Body of pancreas (tissue), 4 donors: ENCODE measurements at regions not wholly inside any gene's neighbourhood (a gene's known extent, or its start where the extent isn't known, plus 50 kb on each side); places are given as distances from the start of the nearest gene placed in this dataset.

Source experiments
- ATAC-seq: fragments of 150-250 bp; one replicate; pipeline ENCODE4 v1.9.1; 2016
- DNase-seq, 4 donors: peaks; one replicate each; pipeline ENCODE4 v3.0.0-alpha.2; 2019
- H3K27ac ChIP-seq, 4 donors: fragments of 200-600 bp; sonication (generic); 1 replicate in 3 of 4; 2 replicates in 1 of 4; pipeline versions ENCODE4 v1.5.1 to v1.6.1; 2016 to 2019; ENCODE audit warnings: mild to moderate bottlenecking in 1 of 4, mixed read lengths in 1 of 4, moderate library complexity in 1 of 4
- H3K27me3 ChIP-seq, 2 donors: fragments of 200-600 bp; sonication (generic); one replicate each; pipeline ENCODE4 v1.6.0; 2016; ENCODE audit warnings: mild to moderate bottlenecking in 1 of 2
- H3K36me3 ChIP-seq, 2 donors: fragments of 200-600 bp; sonication (generic); replicated peaks in 1 of 2; 2 replicates each; pipeline ENCODE4 v1.5.1; 2016; ENCODE audit warnings: low read depth in 2 of 2; ENCODE audit not compliant: insufficient read depth in 1 of 2
- H3K4me1 ChIP-seq: fragments of 200-600 bp; sonication (generic); one replicate; pipeline ENCODE4 v1.6.0; 2016
- H3K4me3 ChIP-seq, 2 donors: fragments of 200-600 bp; sonication (generic); 1 replicate in 1 of 2; 2 replicates in 1 of 2; pipeline ENCODE4 v1.5.1; 2016 to 2019
- H3K9me3 ChIP-seq, 3 donors: fragments of 200-600 bp; sonication (generic); 1 replicate in 2 of 3; 2 replicates in 1 of 3; pipeline ENCODE4 v1.5.1; 2016
- POLR2A ChIP-seq, 3 donors: fragments of 450-650 bp; IDR thresholded peaks; one replicate each; pipeline ENCODE4 v1.6.1; 2016; ENCODE audit warnings: antibody characterized with exemption in 3 of 3, mild to moderate bottlenecking in 2 of 3
- WGBS, 2 donors: methylation state at CpG; one replicate each; pipeline ENCODE4 v1.1.5; 2017; 5-methylcytosine and 5-hydroxymethylcytosine counted together
- intact Hi-C: fragments of 100-400 bp; cut with DNase I; formaldehyde crosslinking; loops from one replicate; pipeline ENCODE4 v1.15.1; 2023
- TF ChIP-seq, protein P1 (sequence below), 7 experiments: fragments of 450-650 bp in 4 of 7; fragments of 200-600 bp in 3 of 7; sonication (generic) in 3 of 7; IDR thresholded peaks; one replicate each; pipeline ENCODE4 v1.5.1; 2016 to 2019; ENCODE audit warnings: antibody characterized with exemption in 7 of 7

DNA sequence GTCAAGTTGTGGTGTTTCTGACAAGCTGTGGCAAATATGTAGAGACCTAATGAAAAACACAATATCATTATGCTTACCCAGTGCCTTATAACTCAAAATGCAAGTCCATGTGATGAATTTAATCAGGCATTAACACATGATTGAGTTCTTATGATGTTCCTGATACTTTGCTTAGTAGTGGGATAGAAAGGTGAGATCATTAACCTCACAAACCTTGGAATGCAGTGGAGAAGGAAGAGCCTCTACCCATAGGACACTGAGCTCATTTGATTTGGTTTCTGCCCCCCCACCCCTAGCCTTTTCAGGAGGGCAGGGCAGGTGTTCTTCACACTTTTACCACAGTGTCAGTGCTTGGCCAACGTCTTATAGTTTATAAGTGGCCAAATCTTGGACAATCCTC is 683.6 kb upstream of the CPEB2 start:
- Histone ChIP-seq H3K27me3 (no peaks in the 10 kb centered on the region), H3K4me1 (no peaks in the 10 kb centered on the region), H3K4me3 (no peak overlapping the region), H3K36me3 (no peaks in the 10 kb centered on the region), H3K9me3 (no peaks in the 10 kb centered on the region), H3K27ac (no peak overlapping the region)
- intact Hi-C loops = no loop called here
- no peak for DNase-seq
- TF ChIP-seq, protein P1, sequence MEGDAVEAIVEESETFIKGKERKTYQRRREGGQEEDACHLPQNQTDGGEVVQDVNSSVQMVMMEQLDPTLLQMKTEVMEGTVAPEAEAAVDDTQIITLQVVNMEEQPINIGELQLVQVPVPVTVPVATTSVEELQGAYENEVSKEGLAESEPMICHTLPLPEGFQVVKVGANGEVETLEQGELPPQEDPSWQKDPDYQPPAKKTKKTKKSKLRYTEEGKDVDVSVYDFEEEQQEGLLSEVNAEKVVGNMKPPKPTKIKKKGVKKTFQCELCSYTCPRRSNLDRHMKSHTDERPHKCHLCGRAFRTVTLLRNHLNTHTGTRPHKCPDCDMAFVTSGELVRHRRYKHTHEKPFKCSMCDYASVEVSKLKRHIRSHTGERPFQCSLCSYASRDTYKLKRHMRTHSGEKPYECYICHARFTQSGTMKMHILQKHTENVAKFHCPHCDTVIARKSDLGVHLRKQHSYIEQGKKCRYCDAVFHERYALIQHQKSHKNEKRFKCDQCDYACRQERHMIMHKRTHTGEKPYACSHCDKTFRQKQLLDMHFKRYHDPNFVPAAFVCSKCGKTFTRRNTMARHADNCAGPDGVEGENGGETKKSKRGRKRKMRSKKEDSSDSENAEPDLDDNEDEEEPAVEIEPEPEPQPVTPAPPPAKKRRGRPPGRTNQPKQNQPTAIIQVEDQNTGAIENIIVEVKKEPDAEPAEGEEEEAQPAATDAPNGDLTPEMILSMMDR (IDR thresholded peaks at IDR 0.05) = no peak
- 77 to 95% methylated on average over 1 of the region's 1 CpG for WGBS, 2 donors
- ATAC-seq = no peak

DNA sequence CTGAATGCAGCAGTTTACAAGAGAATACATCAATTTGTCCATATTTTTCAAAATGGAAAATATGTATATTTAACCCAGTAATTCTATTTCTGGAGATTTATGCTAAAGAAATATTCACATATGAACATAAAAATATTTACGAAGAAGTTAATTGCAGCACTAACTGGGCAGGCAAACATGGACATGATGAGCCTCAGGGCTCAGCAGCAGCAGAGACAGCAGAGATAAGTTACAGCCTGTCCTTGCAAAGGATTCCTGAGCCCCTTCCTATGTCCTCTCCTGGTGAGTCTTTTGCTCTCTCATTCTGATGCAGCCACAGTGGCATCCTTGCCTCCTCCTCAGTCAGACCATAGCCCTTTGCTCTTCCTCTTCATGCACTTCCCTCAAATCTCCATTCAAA is 680.6 kb upstream of the CPEB2 start:
- 77 to 81% methylated on average over 1 of the region's 1 CpG for WGBS, 2 donors
- no peak overlapping the region for H3K27ac ChIP-seq
- H3K36me3 ChIP-seq = no peaks in the 10 kb centered on the region
- no peaks in the 10 kb centered on the region for H3K4me1 ChIP-seq
- no peak for TF ChIP-seq POLR2A (IDR thresholded peaks at IDR 0.05)
- TF ChIP-seq, protein P1 (IDR thresholded peaks at IDR 0.05) = no peak
- H3K9me3 ChIP-seq = no peaks in the 10 kb centered on the region
- no peak for DNase-seq
- no peaks in the 10 kb centered on the region for H3K27me3 ChIP-seq
- intact Hi-C loops = no loop called here
- H3K4me3 ChIP-seq = no peak overlapping the region
- no peak for ATAC-seq

DNA sequence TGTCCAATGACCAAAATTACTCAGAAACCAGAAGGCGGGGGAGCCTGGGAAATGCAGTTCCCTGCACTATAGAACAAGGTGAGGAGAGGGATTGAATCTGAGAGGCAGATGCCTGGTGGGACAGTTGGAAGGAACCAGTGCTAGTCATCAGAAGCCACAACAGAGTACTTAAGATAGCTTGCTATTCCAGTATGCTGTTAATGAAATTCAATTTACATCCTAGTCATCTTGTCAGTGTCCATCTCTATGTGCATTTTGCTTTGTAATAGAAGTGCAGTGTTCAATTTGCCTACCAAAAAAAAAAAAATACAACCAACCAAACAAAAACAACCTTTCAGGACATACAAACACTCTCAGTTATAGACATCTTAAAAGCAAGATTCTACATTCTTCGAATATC is 679.1 kb upstream of the CPEB2 start:
- Histone ChIP-seq H3K4me1 (no peaks in the 10 kb centered on the region), H3K27ac (no peak overlapping the region), H3K27me3 (no peaks in the 10 kb centered on the region), H3K9me3 (no peaks in the 10 kb centered on the region), H3K36me3 (no peaks in the 10 kb centered on the region), H3K4me3 (no peak overlapping the region)
- ATAC-seq = no peak
- no peak for DNase-seq
- 72 to 78% methylated on average over 2 of the region's 2 CpGs for WGBS, 2 donors
- TF ChIP-seq POLR2A (IDR thresholded peaks at IDR 0.05) = no peak
- intact Hi-C loops = no loop called here

DNA sequence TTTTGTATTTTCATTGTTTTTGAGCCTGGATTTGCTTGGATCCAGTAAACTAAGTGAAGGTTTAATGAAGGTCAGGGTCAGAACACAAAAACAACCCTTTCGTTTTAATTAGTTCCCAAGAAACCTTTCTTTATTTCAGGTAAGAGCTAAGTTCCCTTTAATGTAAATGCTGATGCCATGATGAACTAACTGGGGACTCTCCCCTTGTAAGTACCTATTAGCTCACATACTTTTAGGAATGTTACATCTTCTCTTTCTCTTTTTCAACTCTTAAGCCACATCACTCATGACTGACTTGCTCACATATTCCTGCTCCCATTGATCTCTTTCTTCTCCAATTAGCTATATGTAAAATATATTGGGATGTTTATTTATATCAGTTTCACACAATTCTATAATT is 673.1 kb upstream of the CPEB2 start:
- ATAC-seq = no peak
- 77 to 83% methylated on average over 1 of the region's 1 CpG for WGBS, 2 donors
- Histone ChIP-seq H3K36me3 (no peaks in the 10 kb centered on the region), H3K9me3 (no peaks in the 10 kb centered on the region), H3K27me3 (no peaks in the 10 kb centered on the region), H3K4me1 (no peaks in the 10 kb centered on the region), H3K4me3 (no peak overlapping the region), H3K27ac (no peak overlapping the region)
- intact Hi-C loops = no loop called here
- TF ChIP-seq POLR2A (IDR thresholded peaks at IDR 0.05) = no peak
- TF ChIP-seq, protein P1 (IDR thresholded peaks at IDR 0.05) = no peak
- no peak for DNase-seq

DNA sequence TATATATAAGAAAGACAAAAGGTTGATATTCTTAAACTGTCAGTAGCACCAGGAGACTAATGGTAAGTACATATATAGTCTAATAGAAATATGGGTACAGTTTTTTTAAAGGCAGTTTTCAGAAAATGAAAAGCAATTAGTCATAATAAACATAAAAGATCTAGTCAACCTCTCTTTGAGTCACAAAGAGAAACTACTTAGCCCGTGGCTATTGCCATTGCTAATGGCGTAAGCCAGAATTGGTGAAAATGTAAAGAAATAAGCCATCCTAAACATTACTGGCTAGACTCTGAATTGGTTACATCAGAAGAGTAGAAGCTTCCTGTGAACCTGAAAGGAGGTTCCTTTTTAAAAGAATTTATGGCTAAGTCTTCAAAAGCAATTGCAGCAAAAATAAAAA is 668.7 kb upstream of the CPEB2 start:
- H3K27me3 ChIP-seq = no peaks in the 10 kb centered on the region
- no peak for TF ChIP-seq POLR2A (IDR thresholded peaks at IDR 0.05)
- TF ChIP-seq, protein P1 (IDR thresholded peaks at IDR 0.05) = no peak
- no peak for ATAC-seq
- no peak overlapping the region for H3K27ac ChIP-seq
- intact Hi-C loops = no loop called here
- H3K9me3 ChIP-seq = no peaks in the 10 kb centered on the region
- 81 to 88% methylated on average over 2 of the region's 2 CpGs for WGBS, 2 donors
- no peaks in the 10 kb centered on the region for H3K4me1 ChIP-seq
- H3K36me3 ChIP-seq = no peaks in the 10 kb centered on the region
- DNase-seq = no peak
- H3K4me3 ChIP-seq = no peak overlapping the region
